Stomach (tissue), 4 donors: ENCODE measurements at regions not wholly inside any gene's neighbourhood (a gene's known extent, or its start where the extent isn't known, plus 50 kb on each side); places are given as distances from the start of the nearest gene placed in this dataset.

Source experiments
- CTCF ChIP-seq, 7 experiments: fragments of 450-650 bp in 4 of 7; fragments of 200-600 bp in 3 of 7; sonication (generic) in 3 of 7; IDR thresholded peaks; one replicate each; pipeline ENCODE4 v1.5.1; 2016 to 2019; ENCODE audit warnings: antibody characterized with exemption in 7 of 7, control low read depth in 2 of 7, mild to moderate bottlenecking in 1 of 7
- POLR2AphosphoS5 ChIP-seq, 3 donors: sonication (generic); formaldehyde crosslinking; IDR thresholded peaks; one replicate each; pipeline ENCODE4 v1.6.1; 2016; ENCODE audit warnings: antibody characterized with exemption in 3 of 3

- TF ChIP-seq CTCF (IDR thresholded peaks at IDR 0.05) = no peak
- no peak for TF ChIP-seq POLR2AphosphoS5 (IDR thresholded peaks at IDR 0.05)
Measured at GRCh38 chr5:28286566-28286965, 1248.2 kb upstream of the CDH9 start.
